GM18511 (cell line): ENCODE measurements at regions not wholly inside any gene's neighbourhood (a gene's known extent, or its start where the extent isn't known, plus 50 kb on each side); places are given as distances from the start of the nearest gene placed in this dataset.

Source experiments
- ATAC-seq: cut with Tn5 transposase; IDR thresholded peaks from one replicate; pipeline ENCODE4 v1.9.1; 2021; ENCODE audit warnings: mild to moderate bottlenecking, moderate library complexity; ENCODE audit not compliant: unreplicated experiment

DNA sequence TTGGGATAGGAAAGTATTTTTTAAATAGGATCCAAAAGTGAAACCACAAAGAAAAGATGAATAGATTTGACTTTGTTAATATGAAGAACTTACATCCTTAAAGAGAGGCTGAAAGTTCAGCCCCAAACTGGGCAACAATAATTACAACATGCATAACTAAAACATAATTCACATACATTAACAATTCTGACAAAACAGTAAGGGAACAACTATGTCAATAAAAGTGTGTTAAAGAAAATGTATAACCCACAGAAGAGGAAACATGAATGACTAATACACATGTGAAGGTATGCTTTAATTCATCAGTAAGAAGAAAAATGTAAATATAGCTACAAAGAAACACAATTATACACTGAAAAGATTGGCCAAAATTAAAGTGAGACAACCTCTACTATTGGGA is 1597.6 kb upstream of the MIR17HG start:
- ATAC-seq, result no peak

DNA sequence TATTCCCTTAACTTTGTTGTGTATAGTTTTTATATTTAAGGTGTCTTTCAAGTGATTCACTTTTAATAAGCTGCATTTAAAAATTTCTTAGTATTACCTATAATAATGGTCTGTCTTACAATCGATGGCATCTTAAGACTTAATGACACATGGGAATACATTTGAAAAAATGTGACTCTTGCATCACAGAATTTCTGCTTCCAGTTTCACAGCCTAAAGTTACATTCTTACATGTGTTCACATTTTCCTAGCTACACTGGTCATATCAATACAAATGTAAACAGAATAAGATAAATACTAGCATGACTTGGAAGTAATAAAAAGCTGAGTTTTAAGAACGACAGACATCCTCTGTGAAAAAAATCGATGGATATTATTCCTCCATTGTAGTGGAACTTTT is 1597.1 kb upstream of the MIR17HG start:
- no peak for ATAC-seq

DNA sequence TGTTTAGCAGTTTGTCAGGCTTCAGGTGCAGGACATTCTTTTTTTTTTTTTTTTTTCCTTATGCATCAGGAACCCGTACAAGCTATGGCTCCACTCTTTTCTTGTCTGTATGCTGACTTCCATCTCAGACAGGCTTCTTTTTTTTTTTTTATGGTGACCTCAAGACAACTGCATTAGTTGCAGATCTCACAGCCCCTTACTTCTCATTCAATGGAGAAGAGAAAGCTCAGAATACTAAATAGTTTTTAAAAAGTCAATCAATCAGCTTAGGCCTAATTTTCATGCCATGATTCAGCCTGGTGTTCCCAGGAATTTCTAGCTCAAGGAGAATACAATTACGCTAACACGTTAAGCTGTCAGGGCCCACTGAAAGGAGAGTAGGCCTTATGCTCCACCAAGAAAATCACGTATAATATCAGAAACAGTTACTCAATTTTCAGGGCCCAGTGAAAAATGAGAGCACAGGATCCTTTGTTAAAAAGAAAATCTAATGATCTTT is 1596.0 kb upstream of the MIR17HG start:
- no peak for ATAC-seq

DNA sequence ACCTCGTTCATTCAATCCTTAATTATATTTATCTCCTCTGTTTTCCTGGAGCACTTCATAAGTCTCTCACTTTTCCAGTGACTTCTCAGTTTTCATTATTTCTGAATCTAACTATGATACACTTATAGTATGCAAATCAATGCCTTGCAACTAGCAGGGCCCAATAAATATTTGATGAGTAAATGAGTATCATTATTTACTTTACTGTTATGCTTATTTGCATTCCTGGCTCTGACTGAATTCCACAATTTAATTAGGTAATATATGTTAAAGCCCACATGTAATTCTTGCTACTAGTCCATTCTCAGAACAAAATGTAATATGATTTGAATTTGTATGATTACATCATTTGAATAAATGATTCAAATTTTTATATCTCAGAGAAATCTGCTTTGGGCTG is 1595.1 kb upstream of the MIR17HG start:
- ATAC-seq, result no peak

DNA sequence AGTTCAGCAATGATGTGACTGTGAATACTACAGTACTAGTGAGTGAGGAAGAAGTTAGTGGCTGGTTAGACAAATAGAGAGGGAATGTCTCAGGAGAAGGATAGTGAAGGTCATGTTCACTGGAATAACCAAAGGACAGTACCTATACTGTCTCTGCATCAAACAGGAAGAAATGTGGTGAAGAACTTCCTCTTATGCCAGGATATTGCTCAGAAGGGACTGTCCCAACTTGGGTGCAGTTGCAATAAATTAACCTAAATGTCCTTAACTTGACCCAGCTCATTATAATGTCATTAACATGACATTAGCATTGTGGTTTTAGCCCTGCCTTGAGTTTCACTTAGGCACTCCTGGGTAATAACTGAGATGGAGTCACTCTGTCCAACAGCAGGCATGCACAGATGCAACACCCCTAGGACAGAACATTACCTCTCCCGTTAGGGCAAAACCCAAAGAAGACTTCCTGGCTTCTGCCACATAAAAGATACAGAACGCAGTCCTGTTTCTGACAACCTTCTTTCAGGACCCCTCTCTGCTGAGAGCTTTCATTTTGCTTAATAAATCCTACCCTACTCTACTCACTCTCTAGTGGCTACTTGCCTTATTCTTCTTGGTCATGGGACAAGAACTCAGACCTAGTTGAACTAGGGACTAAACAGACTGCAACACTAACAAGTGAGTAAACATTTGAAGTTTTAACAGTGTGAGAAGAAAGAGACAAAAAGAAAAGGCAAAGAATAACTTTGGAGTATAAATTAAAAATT is 1591.6 kb upstream of the MIR17HG start:
- ATAC-seq, result peak; percentile 51

DNA sequence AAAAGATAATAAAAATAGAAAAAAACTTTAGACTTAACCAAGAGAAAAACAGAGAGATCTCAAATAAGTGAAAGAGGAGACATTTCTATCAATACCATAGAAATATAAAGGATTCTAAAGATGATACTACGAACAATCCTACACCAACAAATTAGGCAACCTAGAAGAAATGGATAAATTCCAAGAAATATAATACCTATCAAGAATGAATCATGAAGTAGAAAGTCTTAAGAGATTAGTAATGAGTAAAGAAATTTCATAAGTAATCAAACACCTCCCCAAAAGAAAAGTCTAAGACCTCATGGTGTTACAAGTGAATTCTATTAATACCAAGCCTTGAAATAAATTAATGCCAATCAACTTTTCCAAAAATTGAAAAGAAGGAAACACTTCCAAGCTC is 1584.5 kb upstream of the MIR17HG start:
- no peak for ATAC-seq

DNA sequence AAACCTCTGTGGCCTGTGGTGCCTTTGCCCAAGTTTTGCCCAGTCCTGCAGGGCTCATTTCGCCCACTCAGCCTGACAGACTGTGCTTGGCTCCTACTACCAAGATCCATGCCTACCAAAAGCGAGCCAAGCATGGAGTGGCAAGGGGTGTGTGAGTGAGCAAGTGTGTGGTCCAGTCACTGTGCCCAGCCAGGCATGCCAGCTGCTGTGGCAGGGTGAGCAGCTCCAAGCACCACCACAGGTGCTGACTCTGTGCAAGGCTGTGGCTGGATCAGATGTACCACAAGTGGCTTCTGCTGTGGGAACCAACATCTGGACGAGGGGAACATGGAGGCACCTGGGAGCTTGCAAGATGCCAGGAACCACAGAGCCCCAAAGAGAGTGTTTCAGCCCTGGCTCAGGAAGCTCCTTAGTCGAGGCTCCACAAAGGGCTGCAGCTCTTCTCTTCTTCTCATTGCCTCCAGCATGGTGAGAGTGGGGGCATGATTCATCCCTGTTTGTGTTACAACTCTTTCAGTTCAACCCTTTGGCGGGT is 1564.2 kb upstream of the MIR17HG start:
- ATAC-seq, result no peak

DNA sequence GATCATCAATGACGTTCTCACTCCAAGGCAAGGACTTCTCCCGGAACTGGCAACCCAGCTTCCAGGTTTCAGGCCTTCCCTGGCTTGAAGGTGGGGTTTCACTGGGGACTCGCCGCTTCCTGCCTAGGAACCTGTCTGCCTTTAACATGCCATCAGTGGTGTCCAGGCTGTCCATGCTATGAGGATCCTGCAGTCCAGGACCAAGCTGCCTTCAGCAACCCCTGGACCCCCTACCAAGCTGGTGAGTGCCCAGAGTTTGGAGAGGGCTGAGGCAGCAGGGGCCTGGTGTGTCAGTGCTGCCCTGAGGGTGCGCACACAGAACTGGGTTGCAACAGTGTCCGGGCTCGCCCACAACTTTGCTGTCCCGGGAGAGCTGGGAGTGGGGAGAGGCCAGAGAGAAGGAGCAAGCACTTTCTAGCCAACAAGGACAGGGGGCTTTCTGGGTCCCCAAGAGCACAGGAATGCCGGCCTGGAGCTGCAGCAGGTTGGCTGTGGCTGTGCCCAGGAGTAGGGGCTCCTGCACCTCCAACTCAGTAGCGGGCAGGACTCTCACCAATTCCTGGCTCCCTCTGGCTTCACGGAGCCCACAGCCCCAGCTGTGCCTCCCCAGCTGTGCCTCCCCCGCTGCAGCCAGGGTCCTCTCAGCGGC is 1563.2 kb upstream of the MIR17HG start:
- no peak for ATAC-seq

DNA sequence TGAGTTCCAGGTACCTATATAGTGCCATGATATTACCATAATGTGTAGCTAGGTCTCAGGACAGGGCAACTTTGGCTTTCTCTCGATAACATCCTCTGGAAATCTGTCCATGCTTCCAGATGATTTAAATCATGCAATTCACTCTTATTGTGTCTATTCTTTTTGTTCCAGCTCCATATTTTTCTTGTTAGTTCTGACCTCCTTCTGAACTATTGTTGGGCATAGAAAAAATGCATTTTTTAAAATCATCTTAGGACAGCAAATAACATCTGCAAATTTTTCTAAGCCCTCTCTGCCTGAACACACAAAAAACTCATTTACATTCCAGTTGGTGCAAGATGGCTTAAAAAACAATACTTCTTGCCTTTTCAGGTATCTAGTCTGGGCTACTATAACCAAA is 1561.0 kb upstream of the MIR17HG start:
- ATAC-seq, result no peak

DNA sequence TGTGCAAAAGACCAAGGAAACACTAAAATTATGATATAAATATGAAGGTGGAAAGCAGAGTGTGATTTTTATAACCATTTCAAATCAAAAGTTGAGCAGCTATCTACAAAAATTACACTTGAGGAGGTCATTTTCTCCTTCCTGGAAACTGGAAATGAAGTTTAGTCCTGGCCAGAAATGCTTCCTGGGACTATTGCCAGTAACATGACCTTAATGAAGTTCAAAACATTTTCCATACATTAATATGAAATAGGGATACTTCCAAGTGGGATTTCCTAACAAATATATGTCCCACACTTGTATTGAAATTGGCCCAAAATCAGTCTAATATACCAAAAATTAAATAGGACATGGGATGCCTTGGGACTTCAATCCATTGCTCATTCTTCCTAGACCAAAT is 1556.8 kb upstream of the MIR17HG start:
- no peak for ATAC-seq

DNA sequence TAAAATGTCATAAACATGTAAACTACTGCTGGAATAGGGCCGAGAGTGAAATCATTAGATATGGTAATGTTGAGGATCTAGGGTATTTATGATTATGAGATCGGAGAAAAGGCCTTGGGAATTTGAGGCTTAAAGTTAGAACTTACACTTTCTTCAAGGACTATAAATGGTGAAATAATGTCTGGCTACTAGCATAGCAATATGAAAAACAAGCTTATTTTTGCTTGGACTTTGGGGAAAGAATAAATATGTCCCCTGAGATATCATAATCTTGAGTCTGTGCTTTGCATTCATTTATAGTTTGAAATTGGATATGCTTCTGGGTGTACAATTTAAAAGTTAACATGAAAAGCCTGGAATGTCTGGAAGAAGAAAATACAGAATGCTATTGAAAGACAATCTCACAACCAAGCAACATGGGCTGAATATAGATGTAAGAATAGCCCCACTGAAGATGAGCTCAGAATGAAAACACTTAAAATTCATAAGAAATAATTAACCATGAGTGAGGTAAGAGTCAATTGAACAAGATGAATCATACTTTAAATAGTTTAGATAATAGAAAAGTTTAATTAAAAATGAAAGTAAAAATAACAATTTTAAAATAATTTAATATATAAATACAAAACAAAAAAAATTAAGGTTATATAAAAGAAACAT is 1555.4 kb upstream of the MIR17HG start:
- no peak for ATAC-seq

DNA sequence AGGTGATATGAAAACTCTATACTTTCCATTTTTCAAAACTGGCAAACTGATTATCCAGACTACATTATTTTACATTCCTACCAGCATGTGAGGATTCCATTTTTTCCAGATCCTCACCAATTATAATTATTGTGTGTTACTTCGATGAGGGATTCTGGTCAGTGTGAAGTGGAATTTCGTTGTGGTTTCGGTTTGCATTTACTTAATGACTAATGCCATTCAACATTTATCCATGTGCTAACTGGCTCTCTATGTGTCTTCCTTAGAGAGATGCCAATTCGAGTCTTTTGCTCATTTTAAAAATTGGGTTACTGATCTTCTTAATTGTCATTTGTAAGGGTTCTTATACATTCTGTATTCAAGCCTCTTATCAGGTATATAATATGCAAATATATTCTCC is 1551.3 kb upstream of the MIR17HG start:
- no peak for ATAC-seq

DNA sequence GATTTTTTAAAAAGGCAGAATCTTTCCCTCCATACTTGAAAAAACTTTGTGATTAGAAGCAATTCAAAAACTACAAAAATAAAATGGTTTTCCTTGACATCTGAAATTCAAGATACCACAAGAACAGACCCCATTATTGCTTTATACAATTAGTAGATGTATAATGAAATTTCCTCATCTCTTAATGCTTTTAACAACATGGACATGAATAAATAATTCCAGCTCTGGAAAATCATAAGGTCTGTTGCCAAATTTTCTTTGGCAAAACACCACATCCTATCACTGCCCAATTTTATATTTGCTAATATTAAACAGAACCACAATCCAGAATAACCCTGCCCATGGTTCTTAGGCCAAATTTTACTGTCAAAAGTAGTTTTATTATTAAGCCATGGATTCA is 1543.6 kb upstream of the MIR17HG start:
- no peak for ATAC-seq

DNA sequence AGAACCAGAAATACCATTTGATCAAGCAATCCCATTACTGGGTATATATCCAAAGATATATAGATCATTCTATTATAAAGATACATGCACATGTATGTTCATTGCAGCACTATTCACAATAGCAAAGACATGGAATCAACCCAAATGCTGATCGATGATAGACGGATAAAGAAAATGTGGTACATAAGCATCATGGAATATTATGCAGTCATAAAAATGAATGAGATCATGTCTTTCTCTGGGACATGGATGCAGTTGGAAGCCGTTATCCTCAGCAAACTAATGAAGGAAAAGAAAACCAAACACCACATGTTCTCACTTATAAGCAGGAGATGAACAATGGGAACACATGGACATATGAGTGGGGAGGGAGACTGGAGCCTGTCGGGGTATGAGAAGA is 1540.9 kb upstream of the MIR17HG start:
- no peak for ATAC-seq

DNA sequence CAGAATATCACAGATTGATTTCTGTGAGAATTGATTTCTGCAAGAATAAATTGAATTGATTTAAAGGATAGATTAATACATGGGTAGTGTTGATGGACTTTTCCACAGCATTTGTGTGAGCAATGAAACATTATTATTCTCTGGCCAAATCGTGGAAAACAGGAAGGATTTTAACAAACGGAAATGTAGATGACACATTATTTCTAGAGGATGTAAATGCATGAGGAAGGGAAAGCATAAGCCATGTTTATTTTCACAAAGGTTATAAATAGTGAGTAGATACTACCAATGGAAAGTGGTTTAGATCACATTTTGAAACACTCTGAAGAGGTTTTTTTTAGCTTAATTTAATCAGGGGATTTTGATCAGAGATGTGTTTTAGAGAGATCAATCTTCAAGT is 1534.6 kb upstream of the MIR17HG start:
- no peak for ATAC-seq

DNA sequence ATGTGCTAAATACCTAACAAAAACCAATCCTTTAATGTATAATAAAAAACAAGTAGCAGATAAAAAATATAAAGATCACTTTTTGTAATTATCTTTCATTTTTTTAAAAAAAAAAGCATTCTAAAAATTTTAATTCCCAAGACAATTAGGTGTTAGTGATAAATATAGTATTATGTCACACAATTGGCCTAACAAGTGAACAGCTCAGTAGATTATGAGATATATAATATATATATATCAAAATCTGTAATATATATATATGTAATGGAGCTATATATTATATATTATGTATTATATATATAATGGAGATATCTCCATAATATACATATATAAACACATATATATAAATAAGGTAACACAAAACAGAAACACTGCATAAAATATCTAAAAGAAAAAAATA is 1531.1 kb upstream of the MIR17HG start:
- no peak for ATAC-seq

DNA sequence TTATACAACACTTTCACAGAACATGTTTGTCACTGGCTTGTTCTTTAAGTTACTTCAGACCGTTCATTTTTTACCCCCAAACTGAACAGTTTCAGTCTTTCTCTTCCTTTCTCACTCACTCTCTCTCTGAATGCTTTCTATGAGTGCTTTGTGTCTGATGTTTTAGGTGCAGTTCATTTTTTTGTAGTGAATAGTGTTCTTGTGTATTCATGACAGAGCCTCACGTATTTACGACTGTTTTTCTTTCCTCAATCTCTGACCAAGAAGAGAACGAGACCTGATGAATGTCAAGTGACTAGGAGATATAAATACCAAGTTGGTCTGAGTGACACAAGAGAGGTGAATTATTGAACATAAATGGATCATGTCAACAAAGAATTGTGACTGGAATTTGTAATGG is 1525.0 kb upstream of the MIR17HG start:
- no peak for ATAC-seq

DNA sequence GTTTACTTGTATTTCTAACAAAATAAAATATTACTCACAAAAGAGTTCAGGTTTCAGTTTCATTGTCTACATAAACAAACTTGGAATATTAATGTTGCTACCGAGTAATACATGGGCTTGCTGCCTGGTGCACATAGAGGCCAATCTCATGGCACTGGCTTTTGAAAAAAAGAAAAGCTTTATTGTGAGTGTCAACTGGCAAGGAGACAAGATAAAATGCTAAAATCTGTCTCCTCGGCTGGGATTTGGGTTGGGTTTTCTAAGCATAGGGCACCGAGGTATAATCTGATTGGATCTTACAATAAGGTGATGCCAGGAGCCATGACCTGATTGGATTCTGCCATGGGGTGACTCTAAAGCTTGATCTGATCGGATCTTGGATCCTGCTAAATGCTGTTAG is 1519.9 kb upstream of the MIR17HG start:
- ATAC-seq, result no peak

DNA sequence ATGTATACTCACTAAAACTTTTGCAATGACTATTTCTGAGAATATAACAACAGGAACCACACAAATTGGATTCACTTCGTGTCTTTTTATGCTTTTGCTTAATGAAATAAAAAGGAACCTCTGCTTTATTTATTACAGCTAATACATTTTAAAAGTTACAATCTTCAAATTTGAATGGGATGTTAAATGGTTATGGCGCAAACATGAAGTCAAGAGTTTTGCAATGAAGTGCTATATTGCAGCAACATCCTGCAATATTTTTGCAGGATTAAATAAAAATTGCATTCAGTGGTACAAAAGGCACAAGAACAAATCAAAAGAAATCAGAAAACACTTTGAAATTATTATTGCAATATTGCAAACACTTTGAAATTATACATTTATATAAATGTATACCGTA is 1519.0 kb upstream of the MIR17HG start:
- no peak for ATAC-seq

DNA sequence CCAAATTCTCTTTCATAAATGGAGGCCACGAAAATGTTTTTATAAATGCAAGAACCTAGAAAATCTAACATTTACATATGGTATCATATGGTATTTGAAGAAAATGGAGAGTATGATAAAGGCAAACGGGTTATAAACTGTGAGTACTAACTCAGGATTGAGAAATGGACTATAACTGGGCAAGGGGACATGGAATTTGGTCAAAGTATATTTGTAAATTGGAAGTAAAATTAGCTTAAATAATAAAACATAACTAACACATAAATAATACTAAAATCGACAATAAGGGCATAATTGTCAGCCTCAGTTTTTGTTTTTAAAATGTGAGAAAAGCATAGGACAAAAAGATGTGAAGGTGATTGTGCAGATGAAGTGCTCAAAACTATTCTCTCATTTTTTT is 1516.3 kb upstream of the MIR17HG start:
- no peak for ATAC-seq

DNA sequence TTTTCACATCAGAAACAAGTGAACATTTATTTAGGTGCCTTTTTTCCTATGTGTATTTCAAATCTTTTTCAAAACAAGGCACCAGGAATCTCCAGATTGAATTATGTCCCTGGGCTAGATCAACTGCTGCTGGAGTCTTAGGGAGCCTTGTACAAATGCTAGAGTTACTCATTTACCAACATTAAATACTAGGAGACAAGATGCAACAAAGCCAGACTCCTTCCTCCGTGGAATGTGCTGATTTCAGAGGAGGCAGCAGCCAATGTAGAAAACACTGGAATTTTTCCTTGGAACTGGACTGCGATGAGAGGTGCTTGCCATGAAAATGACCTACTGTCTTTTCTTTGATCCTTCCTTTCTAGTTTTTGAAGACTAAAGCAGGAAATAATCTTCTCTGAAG is 1514.7 kb upstream of the MIR17HG start:
- no peak for ATAC-seq

DNA sequence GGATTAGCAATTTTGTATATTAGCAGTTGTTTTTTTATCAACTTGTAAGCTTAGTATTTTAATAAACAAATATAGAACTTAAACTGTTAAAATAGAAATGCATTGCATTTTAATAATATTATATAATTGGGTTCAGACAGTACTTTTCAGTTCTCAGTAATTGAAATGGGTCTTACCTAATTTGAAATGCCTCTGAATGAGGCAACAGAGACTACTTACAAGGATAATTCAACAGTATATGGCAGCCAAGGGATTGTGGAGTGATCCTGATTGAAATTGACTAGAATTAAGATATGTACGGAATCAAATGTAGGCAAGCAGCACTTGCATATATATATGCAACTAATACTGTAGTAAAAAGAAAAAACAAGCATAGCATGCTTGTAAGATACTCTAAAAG is 1503.9 kb upstream of the MIR17HG start:
- no peak for ATAC-seq
